NCI-H1048 (cell line): ENCODE measurements at regions not wholly inside any gene's neighbourhood (a gene's known extent, or its start where the extent isn't known, plus 50 kb on each side); places are given as distances from the start of the nearest gene placed in this dataset.

ENCODE experiments used
- DNase-seq: peaks from one replicate; lab custom pipeline; 2025; lab: John Stamatoyannopoulos, UW

- no peak for DNase-seq
Measured at GRCh38 chr5:147037515-147038205, 159.1 kb upstream of the PPP2R2B start.

DNA sequence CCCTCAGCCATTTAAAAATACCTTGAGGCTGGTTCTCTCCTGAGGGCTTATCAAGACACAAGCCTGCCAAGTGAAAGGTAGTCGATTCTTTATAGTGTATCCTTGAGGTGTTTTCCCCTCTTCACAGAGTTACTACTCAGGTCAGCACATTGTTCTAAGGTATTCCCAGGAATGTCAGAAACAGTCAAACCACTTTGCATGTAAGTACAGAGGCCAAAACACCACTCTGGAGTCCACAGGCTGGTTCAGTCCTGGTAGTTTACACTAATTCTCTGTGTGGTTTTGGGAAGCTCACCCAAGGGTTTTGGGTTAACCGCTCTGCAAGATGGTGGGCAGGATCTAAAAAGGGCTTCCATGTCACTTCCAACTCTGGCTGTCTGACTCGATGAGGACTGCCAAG, 162.3 kb upstream of the PPP2R2B start:
- DNase-seq, result no peak

- no peak for DNase-seq
Measured at GRCh38 chr5:147044572-147045273, 166.2 kb upstream of the PPP2R2B start.

- no peak for DNase-seq
Measured at GRCh38 chr5:147045290-147045689, 166.7 kb upstream of the PPP2R2B start.

DNA sequence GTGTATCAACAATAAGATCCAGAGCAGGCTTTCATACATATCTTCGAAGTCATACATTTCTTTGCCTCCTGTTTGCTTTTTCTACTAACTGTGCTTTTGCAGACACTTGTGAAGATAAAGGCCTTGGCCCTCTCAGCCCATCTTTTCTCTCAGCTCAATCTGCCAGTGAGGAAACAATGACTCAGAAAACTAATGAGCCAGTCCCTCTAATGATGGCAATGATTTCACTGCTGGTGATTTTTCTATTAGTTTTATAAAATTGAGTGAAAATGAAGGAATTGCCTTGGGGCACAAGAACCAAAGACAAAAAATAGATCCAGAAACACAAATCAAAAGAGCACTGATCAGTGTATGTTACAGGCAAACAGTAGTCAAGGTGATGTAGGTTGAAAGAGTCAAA, 167.7 kb upstream of the PPP2R2B start:
- no peak for DNase-seq

DNA sequence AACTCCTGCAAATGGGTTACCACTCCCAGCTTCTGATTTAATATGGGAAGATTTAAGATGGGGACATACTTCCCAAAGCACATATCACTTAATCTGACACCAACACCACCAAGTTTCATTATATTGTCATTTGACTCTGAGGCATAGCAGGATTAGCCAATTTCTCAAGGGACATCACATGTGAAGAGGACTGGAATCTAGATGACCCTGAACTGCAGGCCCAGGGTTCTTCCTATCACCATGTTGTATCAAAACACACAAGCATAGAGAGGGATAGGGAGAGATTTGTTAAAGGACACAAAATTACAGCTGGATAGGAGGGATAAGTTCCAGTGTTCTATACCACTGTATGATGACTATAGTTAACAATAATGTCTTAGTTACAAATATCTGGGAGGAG, 168.3 kb upstream of the PPP2R2B start:
- DNase-seq, result no peak

DNA sequence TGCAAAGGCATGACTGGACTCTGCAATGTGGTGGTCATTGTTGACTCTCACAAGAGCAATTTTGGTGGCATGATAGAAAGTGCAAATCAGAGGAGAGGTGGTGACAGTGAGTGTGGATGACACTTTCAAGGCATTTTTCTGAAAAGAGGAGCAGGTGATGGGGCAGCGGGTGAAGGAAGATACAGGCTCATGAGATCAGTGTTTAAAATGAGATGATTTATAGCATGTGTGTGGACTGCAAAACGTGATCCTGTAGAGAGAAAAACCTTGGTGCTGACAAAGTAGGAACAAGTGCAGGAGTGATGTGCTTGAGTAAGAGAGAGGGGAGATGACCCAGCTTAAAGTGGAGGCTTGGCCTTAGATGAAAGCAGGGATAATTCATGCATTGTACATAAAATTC, 171.2 kb upstream of the PPP2R2B start:
- DNase-seq, result no peak

DNA sequence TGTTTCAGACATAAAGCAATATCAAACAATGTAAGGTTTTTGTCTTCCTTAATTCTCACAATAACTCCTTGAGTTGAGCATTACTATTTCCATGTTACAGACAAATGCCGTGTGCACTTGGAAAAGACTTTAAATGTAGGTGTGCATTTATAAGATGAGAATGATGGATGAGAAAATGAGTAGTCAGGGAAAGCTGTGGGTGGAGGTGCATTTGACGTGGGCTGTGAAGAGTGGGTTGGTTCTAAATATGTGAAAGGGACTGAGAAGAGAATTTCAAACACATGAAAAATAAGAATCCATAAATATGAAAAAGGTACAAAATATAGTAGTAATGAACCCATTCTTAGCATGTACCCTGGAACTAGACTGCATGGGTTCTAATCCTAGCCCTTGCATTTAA, 171.6 kb upstream of the PPP2R2B start:
- no peak for DNase-seq

DNA sequence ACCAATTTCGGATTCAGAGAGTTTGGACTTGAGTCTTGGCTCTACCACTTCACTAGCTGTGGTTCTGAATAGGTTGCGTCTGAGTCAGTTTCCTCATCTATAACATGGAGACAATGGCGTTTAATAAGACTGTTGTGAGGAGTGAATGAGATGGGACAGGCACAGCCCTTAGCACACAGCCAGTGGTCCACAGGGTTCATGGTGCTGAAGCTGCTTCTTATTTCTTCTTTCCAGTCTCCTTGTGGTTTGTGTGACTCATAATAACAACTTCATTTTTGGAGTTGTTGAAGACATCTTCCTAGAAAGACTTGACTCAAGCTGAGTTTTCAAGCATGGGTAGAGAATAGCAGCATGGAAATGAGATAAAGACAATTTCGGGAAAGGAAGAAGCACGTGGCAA, 172.6 kb upstream of the PPP2R2B start:
- no peak for DNase-seq

GRCh38 chr5:147052519-147052918, 174.0 kb upstream of the PPP2R2B start:
- DNase-seq, result no peak

GRCh38 chr5:147055089-147055826, 176.7 kb upstream of the PPP2R2B start:
- no peak for DNase-seq

- no peak for DNase-seq
Measured at GRCh38 chr5:147055850-147056566, 177.5 kb upstream of the PPP2R2B start.

DNA sequence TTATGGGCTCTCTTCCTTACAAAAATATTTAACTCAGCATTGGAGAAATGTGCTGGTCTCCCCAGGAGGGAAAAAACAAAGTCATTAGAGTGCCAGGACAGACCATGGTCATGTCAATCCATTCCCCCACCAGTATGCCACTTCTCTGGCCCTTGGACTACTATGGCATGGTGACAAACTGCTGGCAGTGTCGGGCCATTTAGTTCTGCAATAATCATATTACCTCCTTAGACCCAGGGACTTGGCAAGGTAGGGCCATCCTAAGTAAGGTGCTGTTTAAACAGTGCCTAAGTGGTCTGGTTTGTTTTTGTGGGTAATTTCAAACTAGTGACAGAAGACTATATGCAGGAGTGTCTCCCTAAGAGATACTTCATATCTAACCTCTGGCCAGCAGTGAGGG, 177.8 kb upstream of the STK32A start:
- DNase-seq, result no peak

GRCh38 chr5:147061431-147061830, 173.4 kb upstream of the STK32A start:
- DNase-seq, result no peak

DNA sequence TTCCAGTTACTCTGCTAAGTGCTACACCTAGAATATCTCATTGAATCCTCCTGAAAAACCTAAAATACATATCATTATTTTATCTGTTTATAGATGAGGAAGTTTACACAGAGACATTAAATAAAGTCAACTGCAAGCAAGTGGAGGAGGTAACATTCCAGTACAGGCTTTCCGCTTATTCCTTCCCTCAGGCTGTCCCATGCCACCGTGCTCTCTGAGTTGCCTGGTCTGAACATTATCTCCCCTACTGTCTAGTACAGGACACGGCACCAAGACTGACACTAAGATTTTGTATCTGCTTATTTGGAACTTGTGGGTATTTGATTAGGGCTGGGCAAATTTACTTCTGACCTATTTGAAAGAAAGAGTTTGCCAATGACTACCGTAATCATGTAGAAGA, 172.4 kb upstream of the STK32A start:
- DNase-seq, result no peak

DNA sequence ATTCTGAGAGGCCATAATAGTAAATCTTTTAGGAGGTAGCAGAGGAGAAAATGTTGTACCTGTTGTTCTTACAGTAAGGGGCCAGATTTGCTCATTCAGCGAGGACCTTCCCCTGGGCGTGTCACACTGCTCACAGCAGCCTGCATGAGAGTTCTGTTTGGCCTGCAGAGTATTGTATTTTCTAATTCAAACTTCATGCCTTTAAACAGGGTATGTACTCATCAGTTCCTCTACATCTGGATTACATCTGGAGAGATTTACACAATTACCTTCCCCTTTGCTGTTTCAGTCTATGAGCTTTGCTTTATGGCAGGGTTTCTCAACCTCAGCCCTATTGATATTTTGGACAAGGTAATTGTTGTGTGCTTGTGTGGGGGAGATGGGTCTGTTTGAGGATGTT, 170.9 kb upstream of the STK32A start:
- no peak for DNase-seq

DNA sequence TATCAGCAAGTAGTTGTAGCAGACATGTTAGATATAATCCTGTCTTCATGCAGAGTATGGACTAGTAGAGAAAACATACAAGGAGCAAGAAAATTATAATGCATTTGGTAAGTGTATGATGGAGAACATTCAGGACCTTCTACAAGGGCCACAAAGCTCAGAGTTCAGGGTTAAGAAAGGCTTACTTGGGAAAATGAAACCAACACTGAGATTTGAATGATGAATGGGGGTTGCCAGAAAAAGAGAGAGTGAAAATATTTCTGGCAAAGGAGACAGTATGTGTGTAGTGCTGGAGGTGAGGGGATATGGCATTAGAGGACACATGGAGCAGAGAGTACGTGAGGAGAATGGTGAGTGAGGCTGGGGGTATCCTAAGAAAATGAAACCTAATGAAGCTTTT, 169.8 kb upstream of the STK32A start:
- no peak for DNase-seq

DNA sequence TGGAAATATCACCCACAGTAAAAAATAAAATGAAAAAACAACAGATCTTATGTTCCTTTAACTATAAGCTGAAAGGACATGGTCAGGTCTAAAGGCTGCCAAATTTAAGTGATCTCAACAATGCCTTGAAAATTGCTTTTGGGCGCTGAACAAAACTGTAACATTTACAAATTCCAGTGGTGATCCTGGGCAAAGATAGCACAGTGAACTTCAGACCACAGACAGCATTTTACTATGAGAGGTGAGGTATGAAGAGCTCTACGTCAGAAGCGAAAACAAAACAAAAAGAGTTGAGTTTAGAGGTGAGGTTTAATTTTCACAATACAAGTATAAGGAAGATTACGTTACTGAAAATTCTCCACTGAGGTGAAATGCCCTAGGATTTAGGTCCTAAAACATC, 165.8 kb upstream of the STK32A start:
- DNase-seq, result no peak

DNA sequence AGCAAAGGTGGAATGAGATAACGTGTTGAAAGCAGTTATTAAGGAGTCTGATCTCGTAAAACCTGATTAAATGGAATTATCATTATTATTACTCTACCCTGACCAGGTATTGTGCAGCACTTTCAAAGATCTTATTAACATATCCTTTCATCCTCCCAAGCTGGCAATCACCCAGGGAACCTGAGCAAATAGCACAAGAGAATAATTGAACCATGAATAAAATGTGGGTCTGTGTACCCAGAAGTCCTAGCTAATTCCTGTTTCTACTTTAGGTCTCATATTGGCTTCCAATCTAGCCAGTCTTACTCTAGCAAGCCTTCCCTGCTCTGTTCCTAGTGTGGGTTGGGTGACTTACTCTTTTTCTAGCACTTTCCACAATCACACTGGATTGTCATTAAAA, 162.2 kb upstream of the STK32A start:
- no peak for DNase-seq

DNA sequence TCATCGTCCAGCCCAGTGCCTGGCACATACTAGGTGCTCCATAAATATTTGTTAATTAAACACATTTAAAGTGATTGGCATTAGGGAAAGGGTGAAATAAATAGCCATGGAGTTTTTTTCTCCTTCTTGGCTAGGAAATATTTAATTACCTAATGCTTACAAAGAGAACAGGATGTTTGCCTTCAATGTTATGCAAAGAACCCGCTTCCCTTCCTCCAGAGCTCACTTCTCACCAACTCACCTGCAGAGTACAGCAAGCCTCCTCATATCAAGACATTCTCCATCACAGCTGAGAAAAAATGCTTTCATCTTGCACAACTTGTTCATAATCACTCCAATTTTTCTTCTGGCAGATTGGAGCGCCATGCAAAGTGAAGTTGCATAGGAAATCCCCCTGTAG, 161.7 kb upstream of the STK32A start:
- no peak for DNase-seq

DNA sequence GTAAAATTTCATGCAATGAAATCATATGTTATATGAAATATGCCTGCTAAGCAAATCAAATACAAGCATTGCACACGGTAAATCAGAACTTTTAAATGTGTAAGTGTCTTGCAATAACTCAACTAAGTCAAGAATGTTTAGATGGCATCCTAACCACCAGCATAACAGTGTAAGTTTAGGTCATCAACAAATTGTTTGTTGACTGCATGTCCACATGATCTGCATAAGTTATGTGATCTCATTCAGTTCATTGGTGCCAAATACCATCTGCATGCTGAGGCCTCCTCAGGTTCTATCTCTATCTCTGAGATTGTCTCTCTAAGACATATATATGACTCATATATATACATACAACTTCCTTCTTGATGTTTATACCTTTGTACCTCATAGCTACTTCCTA, 159.6 kb upstream of the STK32A start:
- DNase-seq, result no peak

GRCh38 chr5:147080391-147080790, 154.4 kb upstream of the STK32A start:
- DNase-seq, result no peak

DNA sequence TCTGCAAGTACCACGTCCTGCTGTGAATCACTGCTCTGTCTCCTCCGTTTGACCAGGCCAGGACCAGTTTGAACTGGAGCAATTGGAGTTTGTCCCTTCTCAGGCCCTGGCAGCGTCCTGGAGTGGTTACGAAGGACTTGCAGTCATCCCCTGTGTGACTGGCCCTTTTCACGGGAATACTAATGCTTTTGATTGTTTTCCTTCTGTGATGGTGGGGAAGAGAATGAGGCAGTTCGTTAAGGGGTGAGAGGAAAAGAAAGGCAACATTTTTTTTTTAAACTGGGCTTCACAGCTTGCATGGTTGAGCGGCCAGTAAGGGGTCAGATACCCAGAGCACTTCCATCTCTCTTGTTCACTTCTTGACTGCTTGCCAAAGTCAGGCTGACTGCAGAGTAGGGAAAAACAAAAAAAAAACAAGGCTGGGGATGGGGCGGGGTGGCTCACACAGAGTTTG, 153.5 kb upstream of the STK32A start:
- no peak for DNase-seq
